ENCODE measurements at regions not wholly inside any gene's neighbourhood (a gene's known extent, or its start where the extent isn't known, plus 50 kb on each side); places are given as distances from the start of the nearest gene placed in this dataset.

DNA sequence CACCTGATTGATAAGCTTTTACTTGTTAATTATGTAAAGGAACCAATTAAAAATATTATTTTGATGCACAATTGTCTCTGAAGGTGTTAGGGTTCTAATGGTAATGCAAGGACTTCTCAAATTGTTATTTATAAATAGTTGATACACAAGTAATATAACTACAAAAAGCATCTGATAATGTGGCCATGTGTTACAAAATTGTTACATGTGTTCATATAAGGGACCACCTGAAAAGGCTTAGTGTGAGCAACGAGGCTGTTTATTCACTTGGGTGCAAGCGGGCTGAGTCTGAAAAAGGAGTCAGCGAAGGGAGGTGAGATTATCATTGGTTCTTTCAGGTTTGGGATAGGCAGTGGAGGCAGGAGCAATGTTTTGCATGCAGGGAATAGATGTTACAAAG, 421.9 kb upstream of the CADM2 start:
- TF ChIP-seq POLR2A (IDR thresholded peaks at IDR 0.05): no peak
- TF ChIP-seq, protein P1, sequence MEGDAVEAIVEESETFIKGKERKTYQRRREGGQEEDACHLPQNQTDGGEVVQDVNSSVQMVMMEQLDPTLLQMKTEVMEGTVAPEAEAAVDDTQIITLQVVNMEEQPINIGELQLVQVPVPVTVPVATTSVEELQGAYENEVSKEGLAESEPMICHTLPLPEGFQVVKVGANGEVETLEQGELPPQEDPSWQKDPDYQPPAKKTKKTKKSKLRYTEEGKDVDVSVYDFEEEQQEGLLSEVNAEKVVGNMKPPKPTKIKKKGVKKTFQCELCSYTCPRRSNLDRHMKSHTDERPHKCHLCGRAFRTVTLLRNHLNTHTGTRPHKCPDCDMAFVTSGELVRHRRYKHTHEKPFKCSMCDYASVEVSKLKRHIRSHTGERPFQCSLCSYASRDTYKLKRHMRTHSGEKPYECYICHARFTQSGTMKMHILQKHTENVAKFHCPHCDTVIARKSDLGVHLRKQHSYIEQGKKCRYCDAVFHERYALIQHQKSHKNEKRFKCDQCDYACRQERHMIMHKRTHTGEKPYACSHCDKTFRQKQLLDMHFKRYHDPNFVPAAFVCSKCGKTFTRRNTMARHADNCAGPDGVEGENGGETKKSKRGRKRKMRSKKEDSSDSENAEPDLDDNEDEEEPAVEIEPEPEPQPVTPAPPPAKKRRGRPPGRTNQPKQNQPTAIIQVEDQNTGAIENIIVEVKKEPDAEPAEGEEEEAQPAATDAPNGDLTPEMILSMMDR (IDR thresholded peaks at IDR 0.05): no peak

Measured in body of pancreas (tissue), 4 donors.